GM10266 (cell line): ENCODE measurements at regions not wholly inside any gene's neighbourhood (a gene's known extent, or its start where the extent isn't known, plus 50 kb on each side); places are given as distances from the start of the nearest gene placed in this dataset.

Experiments
- DNase-seq: peaks from one replicate; pipeline ENCODE4 v3.0.0; 2012; ENCODE audit errors: extremely low spot score
- CTCF ChIP-seq: IDR thresholded peaks from 2 replicates; pipeline ENCODE4 v1.5.1; 2012; ENCODE audit warnings: mild to moderate bottlenecking, low read depth; ENCODE audit not compliant: control insufficient read depth, insufficient read depth; ENCODE audit errors: missing control alignments

GRCh38 chr13:99436686-99437416, 64.4 kb upstream of the TM9SF2 start:
- TF ChIP-seq CTCF = peak; percentile 99
- DNase-seq = peak; percentile 74

DNA sequence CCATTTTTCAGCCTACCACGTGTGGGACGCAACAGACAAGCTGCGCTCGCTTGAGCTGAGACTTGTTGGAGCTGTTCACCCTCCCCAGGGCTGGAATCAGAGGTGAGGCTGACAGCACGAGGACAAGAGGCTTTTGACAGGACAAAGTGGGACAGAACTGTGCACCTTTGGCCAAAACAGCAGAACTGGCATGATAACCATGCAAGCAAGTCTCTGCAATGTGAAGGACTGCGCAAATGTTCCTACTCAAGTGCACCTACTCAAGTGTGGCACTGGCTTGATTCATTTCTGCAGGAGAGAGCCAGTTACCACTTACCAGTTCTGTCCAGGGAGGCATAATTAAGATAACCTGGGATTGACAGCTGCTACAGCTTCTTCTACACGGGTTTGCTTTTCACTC, 62.2 kb upstream of the TM9SF2 start:
- no peak for DNase-seq
- TF ChIP-seq CTCF = no peak

- TF ChIP-seq CTCF = no peak
- DNase-seq = no peak
These were observed 61.2 kb upstream of the TM9SF2 start for GRCh38 chr13:99439850-99440604.

GRCh38 chr13:99442273-99442895, 58.9 kb upstream of the TM9SF2 start:
- DNase-seq = peak; percentile 45

GRCh38 chr13:99446242-99446641, 55.0 kb upstream of the TM9SF2 start:
- no peak for TF ChIP-seq CTCF

More at GRCh38 chr13:99442273-99442895, 58.9 kb upstream of the TM9SF2 start:
- peak; percentile 87 for TF ChIP-seq CTCF

GRCh38 chr13:99448546-99448945, 52.7 kb upstream of the TM9SF2 start:
- TF ChIP-seq CTCF = no peak
- no peak for DNase-seq

More at GRCh38 chr13:99446242-99446641, 55.0 kb upstream of the TM9SF2 start:
- no peak for DNase-seq
